ENCODE measurements at regions not wholly inside any gene's neighbourhood (a gene's known extent, or its start where the extent isn't known, plus 50 kb on each side); places are given as distances from the start of the nearest gene placed in this dataset.
A peak's percentile ranks its signal among the peaks of the same experiment; 100 is the strongest.
"Not testable (repeated sequence)": the region's sequence is repeated elsewhere in the genome, so short reads cannot be mapped to it uniquely, and the experiment has no call there.

- no peaks in the 10 kb centered on the region for H3K27me3 Mint-ChIP-seq
- ATAC-seq (ENCODE audit: low read depth in 2 of 2), result peak; percentile 84 to 91
- peak overlapping the region in 2 of 6 donors; percentile 38 to 47 for H3K27ac Mint-ChIP-seq
- H3K4me3 Mint-ChIP-seq, result peak overlapping the region in 2 of 8 donors; percentile 1 to 30
- DNase-seq, result peak; percentile 9
- H3K36me3 Mint-ChIP-seq, result no peaks in the 10 kb centered on the region
- no peaks in the 10 kb centered on the region for H3K9me3 Mint-ChIP-seq
- H3K4me1 Mint-ChIP-seq, result peaks cover 0 to 9% (median 4%) of the 10 kb centered on the region in 3 donors
Observed at GRCh38 chr6:135555550-135555949, 58.0 kb upstream of the AHI1 start.

- Mint-ChIP-seq H3K27ac (no peak overlapping the region), H3K9me3 (no peaks in the 10 kb centered on the region), H3K36me3 (no peaks in the 10 kb centered on the region), H3K27me3 (no peaks in the 10 kb centered on the region), H3K4me1 (peaks cover 0 to 9% (median 4%) of the 10 kb centered on the region in 3 donors), H3K4me3 (no peak overlapping the region)
- DNase-seq (no peak), ATAC-seq (ENCODE audit: low read depth in 2 of 2) (no peak)
Observed at GRCh38 chr6:135557582-135557981, 60.0 kb upstream of the AHI1 start.

GRCh38 chr6:135565605-135566004 is 68.1 kb upstream of the AHI1 start:
- not testable (repeated sequence) for H3K4me1 Mint-ChIP-seq; DNase-seq; H3K9me3 Mint-ChIP-seq; H3K4me3 Mint-ChIP-seq; H3K36me3 Mint-ChIP-seq; ATAC-seq (ENCODE audit: low read depth in 2 of 2); H3K27ac Mint-ChIP-seq; H3K27me3 Mint-ChIP-seq

- Mint-ChIP-seq H3K36me3 (peaks cover 0 to 3% of the 10 kb centered on the region in 2 donors), H3K4me1 (no peaks in the 10 kb centered on the region), H3K27me3 (peaks cover 0 to 12% (median 0%) of the 10 kb centered on the region in 3 donors), H3K4me3 (no peak overlapping the region), H3K9me3 (no peaks in the 10 kb centered on the region), H3K27ac (peak overlapping the region in 1 of 6 donors; percentile 35)
- no peak for ATAC-seq (ENCODE audit: low read depth in 2 of 2)
- DNase-seq, result no peak
Observed at GRCh38 chr6:135566311-135567068, 69.0 kb upstream of the AHI1 start.

GRCh38 chr6:135567375-135568083 is 70.0 kb upstream of the AHI1 start:
- H3K4me3 Mint-ChIP-seq, result no peak overlapping the region
- H3K36me3 Mint-ChIP-seq, result peaks cover 0 to 3% of the 10 kb centered on the region in 2 donors
- DNase-seq (no peak), ATAC-seq (ENCODE audit: low read depth in 2 of 2) (no peak)
- H3K27me3 Mint-ChIP-seq, result peaks cover 0 to 12% (median 0%) of the 10 kb centered on the region in 3 donors
- no peaks in the 10 kb centered on the region for H3K9me3 Mint-ChIP-seq
- H3K27ac Mint-ChIP-seq, result no peak overlapping the region
- no peaks in the 10 kb centered on the region for H3K4me1 Mint-ChIP-seq

GRCh38 chr6:135568379-135568778 is 70.8 kb upstream of the AHI1 start:
- H3K27ac Mint-ChIP-seq, result no peak overlapping the region
- H3K4me3 Mint-ChIP-seq, result no peak overlapping the region
- peaks cover 0 to 12% (median 0%) of the 10 kb centered on the region in 3 donors for H3K27me3 Mint-ChIP-seq
- peak; percentile 45 to 47 for ATAC-seq (ENCODE audit: low read depth in 2 of 2)
- peaks cover 0 to 3% of the 10 kb centered on the region in 2 donors for H3K36me3 Mint-ChIP-seq
- H3K9me3 Mint-ChIP-seq, result no peaks in the 10 kb centered on the region
- no peak for DNase-seq
- no peaks in the 10 kb centered on the region for H3K4me1 Mint-ChIP-seq

- peaks cover 0 to 3% of the 10 kb centered on the region in 2 donors for H3K36me3 Mint-ChIP-seq
Observed at GRCh38 chr6:135572051-135572450, 74.5 kb upstream of the AHI1 start.

GRCh38 chr6:135575629-135576028 is 78.1 kb upstream of the AHI1 start:
- peaks cover 0 to 4% (median 0%) of the 10 kb centered on the region in 3 donors for H3K27me3 Mint-ChIP-seq
- ATAC-seq (ENCODE audit: low read depth in 2 of 2) (no peak), DNase-seq (no peak)
- H3K9me3 Mint-ChIP-seq, result no peaks in the 10 kb centered on the region
- H3K27ac Mint-ChIP-seq, result no peak overlapping the region
- H3K4me1 Mint-ChIP-seq, result peaks cover 0 to 4% (median 3%) of the 10 kb centered on the region in 3 donors
- H3K4me3 Mint-ChIP-seq, result no peak overlapping the region
- no peaks in the 10 kb centered on the region for H3K36me3 Mint-ChIP-seq

More at GRCh38 chr6:135572051-135572450, 74.5 kb upstream of the AHI1 start:
- Mint-ChIP-seq H3K27me3 (peaks cover 0 to 8% (median 0%) of the 10 kb centered on the region in 3 donors), H3K27ac (no peak overlapping the region), H3K4me3 (no peak overlapping the region), H3K9me3 (no peaks in the 10 kb centered on the region), H3K4me1 (peaks cover 0 to 2% (median 2%) of the 10 kb centered on the region in 3 donors)
- DNase-seq, result no peak
- no peak for ATAC-seq (ENCODE audit: low read depth in 2 of 2)

- H3K36me3 Mint-ChIP-seq, result no peaks in the 10 kb centered on the region
- no peak overlapping the region for H3K4me3 Mint-ChIP-seq
- no peaks in the 10 kb centered on the region for H3K9me3 Mint-ChIP-seq
- no peak overlapping the region for H3K27ac Mint-ChIP-seq
- H3K4me1 Mint-ChIP-seq, result peaks cover 0 to 4% (median 3%) of the 10 kb centered on the region in 3 donors
- ATAC-seq (ENCODE audit: low read depth in 2 of 2) (no peak), DNase-seq (no peak)
- H3K27me3 Mint-ChIP-seq, result peaks cover 0 to 4% (median 0%) of the 10 kb centered on the region in 3 donors
Observed at GRCh38 chr6:135576055-135576454, 78.5 kb upstream of the AHI1 start.

- peak; percentile 75 to 89 for ATAC-seq (ENCODE audit: low read depth in 2 of 2)
- no peak overlapping the region for H3K27ac Mint-ChIP-seq
- H3K27me3 Mint-ChIP-seq, result no peaks in the 10 kb centered on the region
- H3K36me3 Mint-ChIP-seq, result no peaks in the 10 kb centered on the region
- no peak overlapping the region for H3K4me3 Mint-ChIP-seq
- H3K4me1 Mint-ChIP-seq, result peaks cover 0 to 4% (median 3%) of the 10 kb centered on the region in 3 donors
- no peaks in the 10 kb centered on the region for H3K9me3 Mint-ChIP-seq
- DNase-seq, result peak; percentile 11
Observed at GRCh38 chr6:135577059-135577538, 79.6 kb upstream of the AHI1 start.

GRCh38 chr6:135578976-135579375 is 81.4 kb upstream of the AHI1 start:
- no peaks in the 10 kb centered on the region for H3K9me3 Mint-ChIP-seq
- peaks cover 0 to 4% (median 3%) of the 10 kb centered on the region in 3 donors for H3K4me1 Mint-ChIP-seq
- DNase-seq (no peak), ATAC-seq (ENCODE audit: low read depth in 2 of 2) (no peak)
- H3K4me3 Mint-ChIP-seq, result no peak overlapping the region
- no peak overlapping the region for H3K27ac Mint-ChIP-seq
- no peaks in the 10 kb centered on the region for H3K27me3 Mint-ChIP-seq
- no peaks in the 10 kb centered on the region for H3K36me3 Mint-ChIP-seq

- Mint-ChIP-seq H3K4me1 (peaks cover 0 to 4% (median 3%) of the 10 kb centered on the region in 3 donors), H3K9me3 (no peaks in the 10 kb centered on the region), H3K27ac (peak overlapping the region in 1 of 6 donors; percentile 8), H3K36me3 (no peaks in the 10 kb centered on the region), H3K27me3 (no peaks in the 10 kb centered on the region), H3K4me3 (no peak overlapping the region)
- ATAC-seq (ENCODE audit: low read depth in 2 of 2) (no peak), DNase-seq (no peak)
Observed at GRCh38 chr6:135581211-135581610, 83.7 kb upstream of the AHI1 start.

- H3K4me1 Mint-ChIP-seq, result no peaks in the 10 kb centered on the region
- no peak for DNase-seq
- no peak overlapping the region for H3K27ac Mint-ChIP-seq
- H3K36me3 Mint-ChIP-seq, result no peaks in the 10 kb centered on the region
- H3K9me3 Mint-ChIP-seq, result peaks cover 0 to 3% (median 0%) of the 10 kb centered on the region in 7 donors
- no peaks in the 10 kb centered on the region for H3K27me3 Mint-ChIP-seq
- no peak for ATAC-seq (ENCODE audit: low read depth in 2 of 2)
- no peak overlapping the region for H3K4me3 Mint-ChIP-seq
Observed at GRCh38 chr6:135583256-135583761, 85.8 kb upstream of the AHI1 start.
